GM18502 (cell line): ENCODE measurements at regions not wholly inside any gene's neighbourhood (a gene's known extent, or its start where the extent isn't known, plus 50 kb on each side); places are given as distances from the start of the nearest gene placed in this dataset.
"Not testable (repeated sequence)": the region's sequence is repeated elsewhere in the genome, so short reads cannot be mapped to it uniquely, and the experiment has no call there.

Experiments used
- ATAC-seq: cut with Tn5 transposase; IDR thresholded peaks from one replicate; pipeline ENCODE4 v1.9.1; 2021; ENCODE audit warnings: mild to moderate bottlenecking; ENCODE audit not compliant: unreplicated experiment, poor library complexity

DNA sequence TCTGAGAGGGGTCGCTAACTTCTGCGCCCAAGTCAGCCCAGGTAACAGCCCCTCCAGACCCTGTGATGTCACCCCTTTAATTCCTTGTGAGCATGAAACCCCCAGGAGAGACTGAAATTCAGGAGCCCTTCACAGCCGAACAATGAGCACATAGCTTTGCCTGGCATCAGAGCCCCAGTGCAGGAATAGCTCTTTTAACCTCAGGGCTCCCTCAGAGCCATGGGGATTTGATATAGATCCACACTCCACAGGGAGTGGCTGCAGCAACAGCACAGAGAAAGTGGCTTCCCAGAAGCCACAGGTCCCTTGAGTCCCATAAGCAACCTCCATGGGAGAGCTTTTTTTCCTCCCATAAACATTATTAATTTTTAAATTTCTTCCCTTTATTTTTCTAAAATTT lies 150.0 kb upstream of the MARCKS start:
- no peak for ATAC-seq

DNA sequence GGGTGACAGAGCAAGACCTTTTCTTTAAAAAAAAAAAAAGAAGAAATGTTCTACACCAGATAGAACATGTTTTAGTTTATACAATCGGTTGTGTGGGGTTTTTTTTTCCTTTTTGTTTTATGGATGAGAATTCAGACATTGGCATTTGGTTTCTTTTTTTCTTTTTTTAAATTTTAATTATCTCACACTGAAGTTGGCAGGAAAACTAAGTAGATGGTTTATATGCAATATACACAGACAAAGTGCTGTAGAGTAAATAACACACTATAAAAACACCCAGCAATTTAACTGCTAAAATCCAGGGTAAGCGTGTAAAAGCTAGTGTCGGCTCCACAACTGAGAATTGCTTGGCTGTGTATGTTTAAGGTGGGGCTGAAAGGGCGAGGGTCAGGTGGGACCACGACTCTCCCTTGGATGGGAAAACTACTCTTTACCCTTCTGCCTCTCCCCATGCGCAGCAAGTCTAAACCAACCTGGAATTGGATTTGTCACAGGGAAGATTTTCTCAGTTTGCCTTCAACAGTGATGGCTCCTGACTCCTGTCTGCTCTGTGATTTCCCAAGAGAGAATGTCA lies 147.1 kb upstream of the MARCKS start:
- no peak for ATAC-seq

DNA sequence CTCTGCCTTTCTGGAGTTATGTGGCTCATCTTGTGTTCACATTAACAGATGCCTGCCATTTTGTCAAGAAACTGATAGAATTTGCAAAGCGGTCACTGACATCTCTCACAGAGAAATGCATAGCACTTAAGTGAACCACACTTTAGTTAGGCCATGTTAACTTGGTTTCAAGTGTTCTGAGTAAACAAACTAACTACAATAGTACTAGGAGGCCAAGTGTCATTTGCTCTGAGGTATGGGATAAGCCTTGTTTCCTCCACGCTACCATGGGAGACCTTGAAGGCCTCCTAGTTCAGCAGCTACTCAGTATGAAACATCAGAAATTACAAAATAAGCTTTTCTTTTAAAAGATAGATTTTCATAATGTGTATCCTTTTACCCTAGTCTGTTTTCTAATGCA lies 143.5 kb upstream of the MARCKS start:
- no peak for ATAC-seq

DNA sequence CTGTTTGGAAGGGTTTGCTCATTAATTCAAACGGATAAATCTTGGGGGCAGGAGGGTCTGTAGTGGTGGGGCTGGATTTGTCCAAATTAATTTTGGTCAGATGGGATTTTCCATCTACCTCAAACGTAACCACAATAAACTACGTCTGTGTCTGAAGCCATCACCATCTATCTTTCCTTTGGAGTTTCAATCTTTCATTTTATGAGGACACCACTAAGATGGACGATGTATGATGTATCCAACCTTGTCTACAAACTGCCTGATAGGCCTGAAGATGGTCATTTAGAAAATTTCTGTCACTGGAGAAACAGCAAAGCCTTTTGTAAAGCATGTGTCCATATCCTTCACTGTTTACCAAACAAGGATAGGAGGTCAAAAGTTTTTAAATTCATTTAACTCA lies 138.6 kb upstream of the MARCKS start:
- no peak for ATAC-seq

DNA sequence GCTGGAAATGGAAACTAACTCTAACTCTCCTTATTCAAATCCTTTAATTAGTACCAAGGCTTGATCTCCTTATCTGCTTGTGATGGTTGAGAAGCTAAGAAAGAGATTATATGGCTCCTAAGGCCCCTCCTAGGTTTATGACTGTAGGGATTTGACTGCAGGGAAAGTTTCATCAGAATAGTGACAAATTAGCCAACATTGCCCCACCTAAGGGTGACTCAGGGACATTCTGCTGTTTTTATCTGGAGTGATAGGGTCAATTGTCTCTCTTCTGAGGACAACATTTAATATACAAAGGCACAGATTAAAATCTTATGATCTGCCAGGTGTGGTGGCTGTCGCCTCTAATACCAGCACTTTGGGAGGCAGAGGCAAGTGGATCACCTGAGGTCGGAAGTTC lies 138.1 kb upstream of the MARCKS start:
- ATAC-seq, result no peak

DNA sequence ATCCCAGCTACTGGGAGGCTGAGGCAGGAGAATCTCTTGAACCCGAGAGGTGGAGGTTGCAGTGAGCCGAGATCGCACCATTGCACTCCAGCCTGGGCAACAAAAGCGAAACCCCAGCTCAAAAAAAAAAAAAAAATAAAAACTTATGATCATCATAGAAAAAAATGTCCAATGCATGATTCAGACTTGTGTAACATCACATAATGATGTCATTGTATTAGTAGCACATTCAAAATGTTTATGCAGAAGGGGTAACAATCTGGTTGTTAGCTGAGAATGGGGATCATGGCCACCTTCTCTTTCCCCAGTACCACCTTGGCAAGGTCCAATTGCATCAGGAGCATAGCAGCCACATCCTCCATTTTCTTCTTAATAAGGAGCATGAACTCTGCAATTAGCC lies 137.6 kb upstream of the MARCKS start:
- ATAC-seq, result no peak

DNA sequence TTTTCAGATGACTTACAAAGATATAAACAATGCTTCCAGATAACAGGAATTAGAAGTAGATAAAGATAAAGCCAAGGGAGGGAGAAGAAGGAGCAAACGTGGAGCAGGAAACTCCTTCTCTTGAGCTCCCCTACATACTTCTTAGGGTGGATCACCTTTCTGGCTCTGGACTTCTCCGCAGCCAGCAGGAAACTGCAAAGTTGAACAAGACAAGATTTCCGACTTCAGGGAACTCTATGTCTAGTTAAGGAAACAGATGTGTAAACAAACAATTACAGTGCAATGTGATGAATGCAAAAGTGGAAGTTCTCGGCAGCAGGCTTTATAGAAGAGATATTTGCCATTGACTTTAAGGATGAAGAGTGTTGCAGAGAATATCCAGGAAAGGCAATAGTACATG lies 134.0 kb upstream of the MARCKS start:
- ATAC-seq, result no peak

DNA sequence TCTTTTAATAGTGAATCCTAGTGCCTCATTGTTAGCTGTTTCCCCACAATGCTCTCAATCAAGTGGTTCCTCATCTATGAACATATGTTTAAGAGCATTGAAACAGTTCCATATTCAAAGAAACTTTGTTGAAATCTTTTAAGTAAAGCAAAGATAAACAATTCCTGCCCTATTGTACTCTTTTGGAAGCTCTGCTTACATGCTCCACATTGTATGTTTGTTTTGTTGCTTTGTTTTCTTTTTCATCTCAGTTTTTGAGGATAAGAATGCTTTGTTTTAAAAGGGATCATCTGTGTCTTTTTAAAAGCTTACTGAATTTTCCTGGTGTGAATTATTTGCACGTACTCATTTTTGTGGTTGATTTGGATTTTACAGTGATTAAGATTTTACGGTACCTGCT lies 132.2 kb upstream of the MARCKS start:
- not testable (repeated sequence) for ATAC-seq

DNA sequence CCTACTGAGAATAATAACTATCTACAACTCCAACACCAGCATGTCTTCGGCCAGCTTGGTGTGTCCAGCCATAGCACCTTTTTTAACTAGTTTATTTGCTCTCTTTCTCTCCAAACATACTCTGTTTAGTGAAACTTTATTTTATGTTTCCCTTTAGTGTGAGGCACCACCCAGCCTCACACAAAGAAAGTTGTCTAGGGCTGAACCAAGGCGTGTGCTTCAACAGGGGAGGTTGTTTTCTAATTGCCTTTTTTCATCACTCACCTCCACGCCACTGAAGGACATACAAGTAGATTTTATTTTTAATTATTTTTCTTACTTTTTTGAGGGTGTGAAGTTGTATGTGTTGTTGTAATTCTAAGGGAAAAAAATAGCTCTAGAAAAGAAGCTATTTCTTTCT lies 125.6 kb upstream of the MARCKS start:
- no peak for ATAC-seq

DNA sequence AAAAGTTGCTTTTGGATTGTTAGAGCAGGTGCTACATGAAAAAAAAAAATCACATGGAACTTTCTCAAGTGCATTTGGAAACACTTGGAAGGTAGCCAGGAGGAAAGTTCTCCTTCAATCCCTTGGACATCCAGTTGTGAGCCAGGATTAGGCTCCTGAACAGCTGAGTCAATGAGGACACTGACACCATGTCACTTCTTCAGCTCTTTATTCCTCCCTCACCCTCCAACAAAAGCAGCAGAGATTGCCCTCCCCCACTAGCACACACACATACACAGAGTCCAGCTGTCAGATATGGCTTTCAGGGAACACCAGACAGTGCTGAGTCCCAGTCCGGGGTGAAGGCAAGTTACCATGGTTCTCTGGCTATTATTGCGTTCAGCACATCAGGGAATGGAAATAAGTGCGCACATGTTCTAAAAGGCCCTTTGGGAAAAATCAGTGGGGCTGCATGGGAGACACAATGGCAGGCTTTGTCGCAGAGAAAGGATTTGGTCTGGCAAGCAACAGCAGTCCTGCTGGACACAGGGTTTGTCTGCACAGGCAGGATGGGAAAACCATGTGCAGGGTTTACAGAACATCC lies 124.7 kb upstream of the MARCKS start:
- no peak for ATAC-seq

DNA sequence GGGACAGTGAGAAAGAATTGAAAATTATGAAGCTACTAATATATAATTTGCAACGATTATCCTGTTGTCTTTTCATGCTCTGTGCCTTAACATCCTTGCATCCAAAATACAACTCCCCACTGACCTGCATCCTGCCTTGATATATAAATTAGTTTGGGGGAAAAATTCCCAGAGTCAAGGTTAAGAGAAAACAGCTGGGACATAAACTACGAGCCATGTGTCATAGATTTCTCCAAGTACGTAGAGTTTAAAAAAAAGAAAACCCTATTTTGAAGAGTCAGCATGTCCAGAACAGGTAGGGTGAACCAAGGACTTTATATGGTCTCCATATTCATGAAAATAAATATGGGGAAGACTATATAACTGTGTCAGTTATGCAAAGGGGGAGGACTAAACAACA lies 123.8 kb upstream of the MARCKS start:
- ATAC-seq, result no peak

DNA sequence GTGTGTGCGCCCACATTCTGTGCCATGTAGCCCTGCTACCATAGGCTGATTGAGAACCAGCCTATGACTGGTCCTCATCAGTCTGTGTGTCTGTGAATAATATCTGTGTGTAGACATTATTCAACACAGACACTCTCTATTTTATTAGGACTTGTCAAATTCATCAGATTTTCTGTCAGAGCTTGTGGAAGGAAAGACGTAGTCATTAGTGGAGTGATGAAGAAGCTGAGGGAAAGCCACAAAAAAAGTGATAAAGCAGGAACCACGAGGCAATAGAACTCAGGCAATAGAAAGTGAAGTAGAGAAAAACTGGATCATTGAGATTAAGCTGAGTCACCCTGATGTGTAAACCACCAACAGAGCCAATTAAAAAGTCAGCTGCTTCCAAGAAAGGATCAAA lies 122.2 kb upstream of the MARCKS start:
- no peak for ATAC-seq

DNA sequence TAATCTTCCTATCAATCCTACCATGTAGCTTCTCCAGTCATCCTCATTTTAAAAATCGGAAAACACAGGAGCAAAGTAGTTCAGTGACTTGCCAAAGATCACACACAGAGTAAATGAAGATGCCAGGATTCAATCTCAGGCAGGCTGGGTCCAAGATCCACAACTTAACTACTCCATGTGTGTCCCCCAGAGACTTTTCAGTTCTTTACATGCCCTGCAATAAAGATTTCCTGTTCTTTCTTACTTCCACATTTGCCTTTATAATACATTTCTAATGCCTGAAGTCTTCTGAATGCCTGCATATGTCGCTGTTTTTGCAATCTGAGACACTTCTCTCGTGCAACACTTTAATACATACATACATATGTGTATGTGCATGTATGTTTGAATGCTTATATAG lies 121.7 kb upstream of the MARCKS start:
- ATAC-seq, result no peak

DNA sequence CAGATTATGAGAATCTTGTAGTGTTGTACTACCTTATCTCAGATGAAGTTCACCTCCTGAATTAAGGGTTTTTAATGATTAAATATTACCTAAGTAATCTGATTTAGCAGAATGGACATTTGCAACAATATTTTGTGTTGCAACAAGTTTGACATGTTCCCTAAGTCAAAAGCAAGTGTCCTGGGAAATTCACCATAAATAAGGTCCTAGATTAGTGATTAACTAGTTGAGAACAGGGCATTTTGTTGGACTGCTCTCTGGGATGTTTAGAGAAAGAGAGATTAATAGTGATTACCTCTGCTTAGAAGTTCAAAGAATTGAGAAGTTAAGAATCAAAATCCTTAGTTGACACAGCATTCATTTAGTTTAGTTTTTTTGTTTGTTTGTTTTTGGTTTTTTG lies 120.2 kb upstream of the MARCKS start:
- no peak for ATAC-seq

DNA sequence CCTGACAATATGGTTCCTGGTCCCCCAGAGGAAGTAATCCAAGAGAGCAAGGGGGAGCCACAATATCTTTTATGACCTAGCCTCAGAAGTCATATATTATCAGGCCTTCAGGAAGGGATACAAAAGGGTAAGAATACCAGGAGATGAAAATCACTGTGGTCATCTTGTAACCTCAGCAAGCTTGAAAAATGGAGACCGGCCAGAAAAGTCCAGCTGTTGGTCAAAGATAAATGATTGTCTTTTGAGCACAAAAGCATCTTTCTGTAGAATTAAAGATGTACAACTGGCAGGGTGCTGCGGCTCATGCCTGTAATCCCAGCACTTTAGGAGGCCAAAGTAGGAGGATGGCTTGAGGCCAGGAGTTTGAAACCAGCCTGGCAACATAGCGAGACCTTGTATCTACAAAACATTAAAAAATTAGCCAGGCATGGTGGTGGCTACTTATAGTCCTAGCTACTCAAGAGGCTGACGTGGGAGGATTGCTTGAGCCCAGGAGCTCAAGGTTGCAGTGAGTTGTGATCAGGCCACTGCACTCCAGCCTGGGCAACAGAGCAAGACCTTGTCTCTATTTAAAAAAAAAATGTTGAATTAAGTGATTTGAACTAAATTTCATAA lies 118.0 kb upstream of the MARCKS start:
- ATAC-seq, result no peak

DNA sequence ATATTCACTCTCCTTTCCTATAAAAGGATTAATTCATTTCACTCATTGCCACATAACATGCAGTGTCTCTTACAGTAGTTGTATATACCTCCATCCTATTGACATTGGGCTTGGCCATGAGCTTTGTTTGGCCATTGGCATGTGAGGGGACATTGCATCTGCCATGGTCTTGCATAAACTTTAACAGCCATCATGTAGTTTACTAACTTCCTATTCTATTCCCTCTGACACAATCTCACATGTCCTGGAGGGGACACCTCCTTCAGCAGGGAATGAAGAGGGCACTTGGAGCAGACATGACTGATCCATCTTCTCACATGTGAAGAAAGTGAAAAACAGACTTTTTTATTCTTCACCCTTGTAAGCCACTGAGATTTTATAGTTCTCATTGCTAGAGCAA lies 115.5 kb upstream of the MARCKS start:
- no peak for ATAC-seq

DNA sequence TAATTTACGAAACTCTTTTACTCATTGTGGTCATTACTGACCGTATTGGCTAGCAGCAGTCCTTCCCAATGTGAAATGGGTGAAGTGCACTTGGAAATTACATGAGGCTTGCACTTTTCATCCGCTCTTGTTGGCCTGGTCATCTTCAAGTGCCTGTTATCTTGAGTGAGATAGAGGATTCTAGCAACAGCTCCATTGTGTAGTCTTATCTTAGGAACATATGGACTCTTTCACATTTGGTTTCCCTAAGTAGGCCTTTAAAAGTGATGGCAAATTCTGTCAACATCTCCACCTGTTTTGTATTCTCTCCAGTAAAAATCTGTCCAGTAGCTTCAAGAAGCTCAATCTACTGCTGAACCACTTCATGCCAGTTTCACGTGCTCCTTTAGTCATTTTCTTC lies 114.8 kb upstream of the MARCKS start:
- no peak for ATAC-seq

DNA sequence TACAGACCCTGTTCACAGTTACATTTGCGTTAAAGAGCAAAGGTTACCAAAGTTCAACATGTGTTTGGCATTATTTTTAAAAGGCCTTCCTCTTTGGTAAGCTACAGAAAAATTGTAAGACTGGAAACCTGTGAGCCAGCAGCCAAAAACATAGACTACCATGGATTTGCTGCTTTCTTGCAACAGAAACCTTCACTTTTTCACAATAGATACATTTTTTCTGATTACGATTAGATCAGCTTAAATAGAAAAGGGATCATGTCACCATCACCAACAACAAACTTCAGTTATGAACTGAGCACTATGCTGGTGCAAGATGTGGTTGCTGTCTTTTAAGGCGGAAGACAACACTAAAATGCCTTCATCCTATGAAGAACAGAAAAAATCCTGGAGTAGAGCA lies 112.3 kb upstream of the MARCKS start:
- ATAC-seq, result no peak

DNA sequence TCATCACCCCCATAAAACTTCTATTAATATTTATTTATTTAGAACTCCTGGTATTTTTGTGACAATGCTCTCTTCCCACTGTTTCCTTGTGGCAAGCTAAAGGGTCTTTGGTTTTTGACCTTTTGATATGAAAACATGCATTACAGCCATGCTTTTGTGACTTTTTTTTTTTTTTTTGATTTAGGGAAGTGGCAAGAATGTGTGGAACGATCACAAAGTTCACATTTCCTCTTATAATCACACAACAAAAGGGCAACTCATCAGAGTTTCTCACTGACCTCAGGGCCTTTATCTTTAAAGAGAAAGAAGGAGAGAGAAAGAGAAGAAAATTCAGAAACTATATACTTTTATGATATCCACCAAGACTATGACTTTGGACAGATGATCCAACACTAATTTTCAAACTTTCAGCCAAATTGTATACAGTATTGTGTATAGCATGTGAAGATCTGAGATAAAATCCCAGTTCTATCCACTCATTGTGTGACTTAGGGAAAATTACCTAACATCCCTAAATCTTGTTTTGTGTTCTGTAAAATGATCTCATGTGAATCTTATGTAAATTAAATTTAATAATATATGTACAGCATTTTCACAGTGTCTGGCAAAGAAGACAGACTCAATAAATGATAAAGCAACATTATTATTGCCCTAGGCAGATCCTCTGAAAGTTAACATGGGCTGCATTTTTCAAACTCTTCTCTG lies 106.8 kb upstream of the MARCKS start:
- ATAC-seq, result no peak

DNA sequence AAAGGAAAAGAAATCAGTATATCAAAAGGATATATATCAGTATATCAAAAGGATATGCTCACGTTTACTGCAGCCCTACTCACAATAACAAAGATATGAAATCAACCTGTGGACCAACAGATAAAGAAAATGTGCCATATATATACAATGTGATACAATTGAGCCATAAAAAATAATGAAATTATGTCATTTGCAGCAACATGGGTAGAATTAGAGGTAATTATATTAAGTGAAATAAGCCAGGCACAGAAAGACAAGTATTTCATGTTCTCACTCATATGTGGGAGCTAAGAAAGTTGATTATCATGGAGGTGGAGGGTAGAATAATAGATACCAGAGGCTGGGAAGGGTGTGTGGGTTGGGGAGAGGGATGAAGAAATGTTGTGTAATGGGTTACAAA lies 102.9 kb upstream of the MARCKS start:
- no peak for ATAC-seq

DNA sequence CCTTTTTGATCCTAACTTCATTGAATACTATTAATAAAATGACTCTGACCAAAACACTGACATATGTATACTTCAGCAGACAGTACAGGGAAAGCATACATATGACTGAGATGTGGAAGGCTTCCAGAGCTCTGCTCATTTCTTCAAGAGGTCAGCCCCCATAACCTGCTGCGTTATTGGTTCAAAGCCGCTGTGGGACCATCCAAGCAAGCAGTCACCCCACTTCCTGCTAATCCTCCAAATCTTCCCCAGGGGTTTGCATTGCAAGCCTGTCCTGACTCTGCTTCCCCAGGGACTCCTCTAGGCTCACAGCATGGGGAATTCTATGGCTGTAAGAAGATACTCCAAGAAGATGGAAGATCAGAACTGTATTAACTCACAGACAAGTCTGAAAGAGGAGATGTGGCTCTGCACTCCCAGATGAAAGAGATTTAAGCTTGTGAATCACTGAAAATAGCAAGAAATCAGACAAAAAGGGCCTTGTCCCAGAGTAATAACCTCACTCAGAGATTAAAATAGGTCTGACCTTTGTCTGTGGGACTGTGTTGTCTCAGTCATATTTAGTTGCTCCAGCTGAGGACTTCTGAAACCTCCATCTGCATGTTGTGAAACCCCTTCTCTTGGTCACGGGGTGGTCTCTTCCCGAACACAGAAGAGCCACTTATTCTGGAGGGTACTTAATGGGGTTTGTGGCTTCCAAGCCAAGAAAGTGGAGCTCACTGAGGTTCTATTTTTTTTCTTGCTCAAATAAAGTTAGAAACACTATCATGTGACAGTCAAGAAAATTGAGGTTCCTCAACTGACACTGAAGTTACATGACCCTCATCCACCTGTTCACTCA lies 101.5 kb upstream of the MARCKS start:
- peak; percentile 76 for ATAC-seq
